Astrocyte of the spinal cord (primary cell): ENCODE measurements at regions not wholly inside any gene's neighbourhood (a gene's known extent, or its start where the extent isn't known, plus 50 kb on each side); places are given as distances from the start of the nearest gene placed in this dataset.

Source experiments
- DNase-seq: peaks from one replicate; pipeline ENCODE4 v3.0.0; 2011; ENCODE audit warnings: low read depth, low spot score
- H3K4me3 ChIP-seq: 2 replicates; pipeline ENCODE4 v1.5.1; 2011; ENCODE audit warnings: low read depth, mild to moderate bottlenecking, low read length, moderate library complexity
- CTCF ChIP-seq: IDR thresholded peaks from 2 replicates; pipeline ENCODE4 v1.5.1; 2012; ENCODE audit warnings: low read depth, mild to moderate bottlenecking, low read length, inconsistent platforms
- in situ Hi-C: cut with HindIII; loops from 2 replicates; pipeline ENCODE4 v1.10.0; 2017; ENCODE audit warnings: low sequenced_read_pairs

GRCh38 chr11:19541521-19542049 lies 171.1 kb upstream of the NAV2 start:
- no peak for TF ChIP-seq CTCF
- no peak overlapping the region for H3K4me3 ChIP-seq
- no peak for DNase-seq
- in situ Hi-C loops, result no loop called here

GRCh38 chr11:19539861-19540260 lies 172.8 kb upstream of the NAV2 start:
- in situ Hi-C loops, result no loop called here
- H3K4me3 ChIP-seq, result no peak overlapping the region
- DNase-seq, result no peak
- no peak for TF ChIP-seq CTCF

GRCh38 chr11:19537803-19538453 lies 174.7 kb upstream of the NAV2 start:
- in situ Hi-C loops, result no loop called here

GRCh38 chr11:19536131-19536530 lies 176.5 kb upstream of the NAV2 start:
- no peak for TF ChIP-seq CTCF
- H3K4me3 ChIP-seq, result no peak overlapping the region
- DNase-seq, result no peak
- in situ Hi-C loops, result no loop called here

More at GRCh38 chr11:19537803-19538453, 174.7 kb upstream of the NAV2 start:
- no peak for DNase-seq
- H3K4me3 ChIP-seq, result no peak overlapping the region
- TF ChIP-seq CTCF, result no peak

GRCh38 chr11:19530505-19530904 lies 182.1 kb upstream of the NAV2 start:
- no peak for TF ChIP-seq CTCF
- no peak for DNase-seq
- in situ Hi-C loops, result no loop called here

GRCh38 chr11:19526119-19526518 lies 186.5 kb upstream of the NAV2 start:
- no peak for DNase-seq
- in situ Hi-C loops, result no loop called here
- no peak for TF ChIP-seq CTCF

More at GRCh38 chr11:19530505-19530904, 182.1 kb upstream of the NAV2 start:
- no peak overlapping the region for H3K4me3 ChIP-seq

More at GRCh38 chr11:19526119-19526518, 186.5 kb upstream of the NAV2 start:
- H3K4me3 ChIP-seq, result no peak overlapping the region
